PC-9 (cell line): ENCODE measurements at regions not wholly inside any gene's neighbourhood (a gene's known extent, or its start where the extent isn't known, plus 50 kb on each side); places are given as distances from the start of the nearest gene placed in this dataset.

ENCODE experiments used
- EZH2 ChIP-seq: fragments of 200-600 bp; sonication (generic); IDR thresholded peaks from 2 replicates; pipeline ENCODE4 v1.8.0; 2017; ENCODE audit warnings: antibody characterized with exemption, low read depth
- TF ChIP-seq, protein P1 (sequence below): fragments of 200-600 bp; sonication (generic); conservative IDR thresholded peaks from 2 replicates; pipeline ENCODE4 v1.6.1; 2017; ENCODE audit warnings: mixed run types, antibody characterized with exemption, mild to moderate bottlenecking, moderate library complexity

GRCh38 chr5:106401561-106401960 is 1269.2 kb downstream of the EFNA5 start:
- TF ChIP-seq, protein P1, sequence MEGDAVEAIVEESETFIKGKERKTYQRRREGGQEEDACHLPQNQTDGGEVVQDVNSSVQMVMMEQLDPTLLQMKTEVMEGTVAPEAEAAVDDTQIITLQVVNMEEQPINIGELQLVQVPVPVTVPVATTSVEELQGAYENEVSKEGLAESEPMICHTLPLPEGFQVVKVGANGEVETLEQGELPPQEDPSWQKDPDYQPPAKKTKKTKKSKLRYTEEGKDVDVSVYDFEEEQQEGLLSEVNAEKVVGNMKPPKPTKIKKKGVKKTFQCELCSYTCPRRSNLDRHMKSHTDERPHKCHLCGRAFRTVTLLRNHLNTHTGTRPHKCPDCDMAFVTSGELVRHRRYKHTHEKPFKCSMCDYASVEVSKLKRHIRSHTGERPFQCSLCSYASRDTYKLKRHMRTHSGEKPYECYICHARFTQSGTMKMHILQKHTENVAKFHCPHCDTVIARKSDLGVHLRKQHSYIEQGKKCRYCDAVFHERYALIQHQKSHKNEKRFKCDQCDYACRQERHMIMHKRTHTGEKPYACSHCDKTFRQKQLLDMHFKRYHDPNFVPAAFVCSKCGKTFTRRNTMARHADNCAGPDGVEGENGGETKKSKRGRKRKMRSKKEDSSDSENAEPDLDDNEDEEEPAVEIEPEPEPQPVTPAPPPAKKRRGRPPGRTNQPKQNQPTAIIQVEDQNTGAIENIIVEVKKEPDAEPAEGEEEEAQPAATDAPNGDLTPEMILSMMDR, result no peak
- no peak for TF ChIP-seq EZH2
